ENCODE measurements at regions not wholly inside any gene's neighbourhood (a gene's known extent, or its start where the extent isn't known, plus 50 kb on each side); places are given as distances from the start of the nearest gene placed in this dataset.

DNA sequence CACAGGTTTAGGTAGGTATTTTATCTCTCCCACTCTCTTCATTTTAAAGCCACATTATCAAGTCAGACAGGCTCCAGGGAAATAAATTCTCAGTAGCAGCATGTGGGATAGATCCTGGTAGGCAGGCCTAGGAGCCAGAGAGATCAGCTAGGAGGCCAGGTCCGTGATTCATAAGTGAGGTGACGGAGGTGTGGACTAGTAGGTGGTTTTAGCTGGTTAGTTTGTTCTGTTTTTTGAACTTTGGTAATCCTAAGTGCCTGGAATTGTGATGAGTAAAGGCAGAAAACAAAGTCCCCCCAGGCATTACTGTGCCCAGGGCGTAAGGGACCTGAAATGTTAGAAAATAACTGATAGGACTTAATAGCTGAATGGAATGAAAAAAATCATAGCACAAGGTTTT is 53.6 kb upstream of the E2F3 start:
- no peak for DNase-seq (ENCODE audit: low spot score)
- POLR2A ChIA-PET (ENCODE audit: low non-redundant PET): no interaction called here
- H3K27ac ChIP-seq: no peak overlapping the region
- CTCF ChIA-PET: no interaction called here
- TF ChIP-seq, protein P1, sequence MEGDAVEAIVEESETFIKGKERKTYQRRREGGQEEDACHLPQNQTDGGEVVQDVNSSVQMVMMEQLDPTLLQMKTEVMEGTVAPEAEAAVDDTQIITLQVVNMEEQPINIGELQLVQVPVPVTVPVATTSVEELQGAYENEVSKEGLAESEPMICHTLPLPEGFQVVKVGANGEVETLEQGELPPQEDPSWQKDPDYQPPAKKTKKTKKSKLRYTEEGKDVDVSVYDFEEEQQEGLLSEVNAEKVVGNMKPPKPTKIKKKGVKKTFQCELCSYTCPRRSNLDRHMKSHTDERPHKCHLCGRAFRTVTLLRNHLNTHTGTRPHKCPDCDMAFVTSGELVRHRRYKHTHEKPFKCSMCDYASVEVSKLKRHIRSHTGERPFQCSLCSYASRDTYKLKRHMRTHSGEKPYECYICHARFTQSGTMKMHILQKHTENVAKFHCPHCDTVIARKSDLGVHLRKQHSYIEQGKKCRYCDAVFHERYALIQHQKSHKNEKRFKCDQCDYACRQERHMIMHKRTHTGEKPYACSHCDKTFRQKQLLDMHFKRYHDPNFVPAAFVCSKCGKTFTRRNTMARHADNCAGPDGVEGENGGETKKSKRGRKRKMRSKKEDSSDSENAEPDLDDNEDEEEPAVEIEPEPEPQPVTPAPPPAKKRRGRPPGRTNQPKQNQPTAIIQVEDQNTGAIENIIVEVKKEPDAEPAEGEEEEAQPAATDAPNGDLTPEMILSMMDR (conservative IDR thresholded peaks at IDR 0.05; ENCODE audit: low read depth): no peak

DNA sequence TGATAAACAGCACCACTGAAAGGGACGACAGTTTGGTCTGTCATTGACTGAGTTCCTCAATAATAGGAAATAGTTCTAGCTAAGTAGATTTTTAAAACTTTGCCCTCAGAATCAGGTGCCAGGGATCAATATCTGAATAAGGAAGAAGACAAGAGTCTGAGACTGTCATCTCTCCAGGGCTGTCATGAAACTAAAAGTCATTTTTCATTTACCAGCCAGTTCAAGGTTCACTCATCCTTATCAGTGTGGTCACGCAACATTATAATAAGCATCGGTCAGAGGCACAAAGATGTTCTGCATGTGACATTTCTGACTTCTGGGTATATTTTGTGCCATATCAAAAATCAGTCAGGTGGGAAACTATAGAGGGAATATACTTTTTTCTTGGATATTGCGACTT is 52.5 kb upstream of the E2F3 start:
- DNase-seq (ENCODE audit: low spot score): no peak
- ChIA-PET POLR2A (ENCODE audit: low non-redundant PET) (no interaction called here), CTCF (interaction anchor here (0.7 kb wide), 1 partner anchor 157 kb away, joined by 3 read pairs; no protein-coding TSS in a partner anchor)

DNA sequence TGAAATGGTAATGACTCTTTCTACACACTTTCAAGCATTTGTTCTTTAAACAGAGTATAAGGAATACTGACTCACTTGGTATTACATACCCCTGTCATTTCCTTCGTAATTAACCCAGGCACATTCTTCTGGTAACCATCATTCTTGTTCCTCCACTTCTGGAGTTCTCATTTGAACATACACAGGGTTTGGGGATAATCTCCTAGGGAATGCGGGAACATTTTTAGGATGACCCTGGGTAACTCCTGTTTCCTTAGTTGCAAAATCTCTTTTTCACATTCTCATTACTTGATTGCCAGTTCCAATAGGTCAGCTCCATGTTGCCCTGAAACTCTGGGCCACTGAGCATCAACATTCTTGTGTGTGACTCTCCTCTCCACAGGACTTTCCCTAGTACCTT is 51.5 kb upstream of the E2F3 start:
- POLR2A ChIA-PET (ENCODE audit: low non-redundant PET): no interaction called here
- TF ChIP-seq, protein P1 (conservative IDR thresholded peaks at IDR 0.05; ENCODE audit: low read depth): no peak
- no peak overlapping the region for H3K27ac ChIP-seq
- CTCF ChIA-PET: interaction anchor here (0.6 to 0.7 kb wide), 2 partner anchors 102 to 158 kb away, joined by 3 to 6 read pairs; no protein-coding TSS in a partner anchor
- no peak for DNase-seq (ENCODE audit: low spot score)

More for the DNA sequence above, 52.5 kb upstream of the E2F3 start:
- TF ChIP-seq, protein P1 (conservative IDR thresholded peaks at IDR 0.05; ENCODE audit: low read depth): no peak
- H3K27ac ChIP-seq: no peak overlapping the region

DNA sequence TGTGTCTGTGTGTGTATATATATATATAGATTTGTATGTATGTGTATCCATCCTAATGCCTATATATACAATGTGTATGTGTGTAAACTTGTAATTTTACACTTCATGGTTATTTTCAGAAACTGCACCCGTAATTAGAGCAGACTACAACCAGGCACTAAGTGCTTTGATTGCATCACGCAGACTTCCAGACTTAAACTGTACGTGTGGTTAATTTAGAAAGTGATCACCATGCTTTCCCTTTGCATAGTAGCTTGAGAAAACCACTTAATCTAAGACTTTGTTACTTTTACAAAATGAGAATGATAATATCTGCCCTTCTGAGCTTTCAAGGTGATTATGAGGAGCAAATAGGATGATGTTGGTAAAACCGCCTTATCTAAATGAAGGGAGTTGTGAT is 50.1 kb upstream of the E2F3 start:
- TF ChIP-seq, protein P1 (conservative IDR thresholded peaks at IDR 0.05; ENCODE audit: low read depth): no peak
- no peak overlapping the region for H3K27ac ChIP-seq
- no peak for DNase-seq (ENCODE audit: low spot score)
- POLR2A ChIA-PET (ENCODE audit: low non-redundant PET): no interaction called here
- CTCF ChIA-PET: interaction anchor here (0.6 kb wide), 1 partner anchor 14 kb away, joined by 3 read pairs; no protein-coding TSS in a partner anchor
